Vagina (tissue), 2 donors: ENCODE measurements at regions not wholly inside any gene's neighbourhood (a gene's known extent, or its start where the extent isn't known, plus 50 kb on each side); places are given as distances from the start of the nearest gene placed in this dataset.
"Not testable (repeated sequence)": the region's sequence is repeated elsewhere in the genome, so short reads cannot be mapped to it uniquely, and the experiment has no call there.

Experiments
- DNase-seq, 2 donors: peaks; one replicate each; pipeline ENCODE4 v3.0.0-alpha.2; 2017; ENCODE audit errors: extremely low spot score in 2 of 2
- H3K27ac ChIP-seq: fragments of 200-600 bp; sonication (generic); one replicate; pipeline ENCODE4 v1.5.1; 2019
- H3K27me3 ChIP-seq: fragments of 200-600 bp; sonication (generic); one replicate; pipeline ENCODE4 v1.5.1; 2019
- H3K36me3 ChIP-seq, 2 donors: fragments of 200-600 bp; sonication (generic); one replicate each; pipeline ENCODE4 v1.5.1; 2017 to 2019
- H3K4me1 ChIP-seq: fragments of 200-600 bp; sonication (generic); one replicate; pipeline ENCODE4 v1.5.1; 2019
- H3K4me3 ChIP-seq, 2 donors: fragments of 200-600 bp; sonication (generic); 1 replicate in 1 of 2; 2 replicates in 1 of 2; pipeline ENCODE4 v1.5.1; 2016 to 2019
- H3K9me3 ChIP-seq: fragments of 200-600 bp; sonication (generic); one replicate; pipeline ENCODE4 v1.5.1; 2019
- CTCF ChIP-seq, 3 experiments: fragments of 450-650 bp in 2 of 3; fragments of 200-600 bp in 1 of 3; sonication (generic) in 1 of 3; IDR thresholded peaks; one replicate each; pipeline ENCODE4 v1.5.1; 2017 to 2019; ENCODE audit warnings: antibody characterized with exemption in 3 of 3, mild to moderate bottlenecking in 2 of 3, moderate library complexity in 2 of 3
- POLR2A ChIP-seq, 2 donors: fragments of 450-650 bp; IDR thresholded peaks; one replicate each; pipeline ENCODE4 v1.6.1; 2017; ENCODE audit warnings: antibody characterized with exemption in 2 of 2, mild to moderate bottlenecking in 2 of 2, moderate library complexity in 2 of 2
- POLR2AphosphoS5 ChIP-seq, 2 donors: sonication (generic); formaldehyde crosslinking; IDR thresholded peaks; one replicate each; pipeline ENCODE4 v1.9.0; 2017; ENCODE audit warnings: antibody characterized with exemption in 2 of 2, mild to moderate bottlenecking in 2 of 2, low read depth in 1 of 2; ENCODE audit not compliant: insufficient read depth in 1 of 2
- intact Hi-C: fragments of 100-400 bp; cut with DNase I; formaldehyde crosslinking; loops from one replicate; pipeline ENCODE4 v1.15.1; 2023

- Histone ChIP-seq H3K27ac (no peak overlapping the region), H3K4me1 (no peaks in the 10 kb centered on the region), H3K9me3 (no peaks in the 10 kb centered on the region), H3K4me3 (no peak overlapping the region), H3K36me3 (no peaks in the 10 kb centered on the region), H3K27me3 (no peaks in the 10 kb centered on the region)
- intact Hi-C loops, result no loop called here
- no peak for TF ChIP-seq POLR2A (IDR thresholded peaks at IDR 0.05)
- no peak for TF ChIP-seq CTCF (IDR thresholded peaks at IDR 0.05)
- no peak for TF ChIP-seq POLR2AphosphoS5 (IDR thresholded peaks at IDR 0.05; ENCODE audit: insufficient read depth in 1 of 2, low read depth in 1 of 2)
- no peak for DNase-seq
Measured at GRCh38 chr14:96713426-96713825, 83.8 kb upstream of the VRK1 start.

- H3K27me3 ChIP-seq, DNase-seq, H3K4me1 ChIP-seq, H3K4me3 ChIP-seq, H3K9me3 ChIP-seq, H3K27ac ChIP-seq, H3K36me3 ChIP-seq, intact Hi-C loops: not testable (repeated sequence)
Measured at GRCh38 chr14:96714537-96714936, 82.6 kb upstream of the VRK1 start.

GRCh38 chr14:96717116-96717515 lies 80.1 kb upstream of the VRK1 start:
- intact Hi-C loops, result no loop called here
- DNase-seq, result no peak
- Histone ChIP-seq H3K4me3 (no peak overlapping the region), H3K27ac (no peak overlapping the region), H3K27me3 (no peaks in the 10 kb centered on the region), H3K4me1 (no peaks in the 10 kb centered on the region), H3K9me3 (no peaks in the 10 kb centered on the region), H3K36me3 (no peaks in the 10 kb centered on the region)
- no peak for TF ChIP-seq POLR2A (IDR thresholded peaks at IDR 0.05)
- no peak for TF ChIP-seq POLR2AphosphoS5 (IDR thresholded peaks at IDR 0.05; ENCODE audit: insufficient read depth in 1 of 2, low read depth in 1 of 2)
- TF ChIP-seq CTCF (IDR thresholded peaks at IDR 0.05), result no peak

DNA sequence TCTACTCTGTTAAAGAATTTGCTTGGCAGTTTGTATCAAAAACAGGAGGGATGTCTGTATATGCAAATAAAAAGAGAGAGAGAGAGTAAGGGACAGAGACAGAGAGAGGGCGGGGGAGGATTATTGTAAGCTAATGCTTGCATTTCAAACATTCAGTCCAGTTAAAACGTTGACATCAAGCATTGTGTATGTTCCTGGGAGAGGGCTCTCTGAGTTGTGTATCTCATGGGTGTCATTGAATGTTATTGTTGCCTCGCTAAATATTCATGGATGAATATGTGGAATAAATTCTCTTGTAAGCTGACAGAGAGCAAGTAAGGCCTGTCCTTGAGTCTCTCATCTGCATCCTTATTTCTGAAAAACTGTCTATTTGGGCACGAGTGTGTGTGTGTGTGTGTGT lies 78.8 kb upstream of the VRK1 start:
- Histone ChIP-seq H3K36me3 (no peaks in the 10 kb centered on the region), H3K9me3 (no peaks in the 10 kb centered on the region), H3K27ac (no peak overlapping the region), H3K27me3 (no peaks in the 10 kb centered on the region), H3K4me3 (no peak overlapping the region), H3K4me1 (no peaks in the 10 kb centered on the region)
- DNase-seq, result no peak
- intact Hi-C loops, result no loop called here
- TF ChIP-seq POLR2AphosphoS5 (IDR thresholded peaks at IDR 0.05; ENCODE audit: insufficient read depth in 1 of 2, low read depth in 1 of 2) (no peak), CTCF (IDR thresholded peaks at IDR 0.05) (no peak), POLR2A (IDR thresholded peaks at IDR 0.05) (no peak)

DNA sequence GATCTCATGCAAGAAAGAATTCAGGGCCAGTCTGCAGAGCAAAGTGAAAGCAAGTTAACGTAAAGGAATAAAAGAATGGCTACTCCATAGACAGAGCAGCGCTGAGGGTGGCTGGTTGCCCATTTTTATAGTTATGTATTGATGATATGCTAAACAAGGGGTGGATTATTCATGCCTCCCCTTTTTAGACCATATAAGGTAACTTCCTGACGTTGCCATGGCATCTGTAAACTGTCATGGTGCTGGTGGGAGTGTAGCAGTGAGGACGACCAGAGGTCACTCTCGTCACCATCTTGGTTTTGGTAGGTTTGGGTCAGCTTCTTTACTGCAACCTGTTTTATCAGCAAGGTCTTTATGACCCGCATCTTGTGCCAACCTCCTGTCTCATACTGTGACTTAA lies 76.5 kb upstream of the VRK1 start:
- H3K4me1 ChIP-seq, H3K27me3 ChIP-seq, H3K27ac ChIP-seq, H3K36me3 ChIP-seq, intact Hi-C loops, H3K9me3 ChIP-seq, H3K4me3 ChIP-seq, DNase-seq: not testable (repeated sequence)

GRCh38 chr14:96722736-96723135 lies 74.4 kb upstream of the VRK1 start:
- DNase-seq, result no peak
- Histone ChIP-seq H3K9me3 (no peaks in the 10 kb centered on the region), H3K4me1 (no peaks in the 10 kb centered on the region), H3K27me3 (no peaks in the 10 kb centered on the region), H3K4me3 (no peak overlapping the region), H3K36me3 (no peaks in the 10 kb centered on the region), H3K27ac (no peak overlapping the region)
- intact Hi-C loops, result no loop called here
- TF ChIP-seq CTCF (IDR thresholded peaks at IDR 0.05) (no peak), POLR2A (IDR thresholded peaks at IDR 0.05) (no peak), POLR2AphosphoS5 (IDR thresholded peaks at IDR 0.05; ENCODE audit: insufficient read depth in 1 of 2, low read depth in 1 of 2) (no peak)
